IPS DF 19.7 (cell line): ENCODE measurements at regions not wholly inside any gene's neighbourhood (a gene's known extent, or its start where the extent isn't known, plus 50 kb on each side); places are given as distances from the start of the nearest gene placed in this dataset.
"Not testable (repeated sequence)": the region's sequence is repeated elsewhere in the genome, so short reads cannot be mapped to it uniquely, and the experiment has no call there.

ENCODE experiments used
- DNase-seq: peaks from one replicate; pipeline ENCODE4 v3.0.0-alpha.2; 2013; ENCODE audit warnings: low read depth, low spot score

DNA sequence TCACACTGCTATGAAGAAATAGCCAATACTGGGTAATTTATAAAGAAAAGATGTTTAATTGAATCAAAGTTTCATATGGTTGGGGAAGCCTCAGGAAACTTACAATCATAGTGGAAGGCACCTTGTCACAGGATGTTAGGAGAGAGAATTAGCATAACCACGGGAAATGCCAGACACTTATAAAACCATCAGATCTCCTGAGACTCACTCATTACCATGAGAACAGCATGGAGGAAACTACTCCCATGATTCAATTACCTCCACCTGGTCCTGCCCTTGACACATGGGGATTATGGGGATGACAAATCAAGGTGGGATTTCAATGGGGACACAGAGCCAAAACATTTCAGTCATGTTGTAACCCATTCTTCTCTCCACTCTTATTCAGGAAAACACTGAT, 472.9 kb upstream of the FSIP2 start:
- DNase-seq, result no peak

GRCh38 chr2:185268651-185269050, 470.0 kb upstream of the FSIP2 start:
- no peak for DNase-seq

GRCh38 chr2:185274718-185275484, 463.7 kb upstream of the FSIP2 start:
- no peak for DNase-seq

DNA sequence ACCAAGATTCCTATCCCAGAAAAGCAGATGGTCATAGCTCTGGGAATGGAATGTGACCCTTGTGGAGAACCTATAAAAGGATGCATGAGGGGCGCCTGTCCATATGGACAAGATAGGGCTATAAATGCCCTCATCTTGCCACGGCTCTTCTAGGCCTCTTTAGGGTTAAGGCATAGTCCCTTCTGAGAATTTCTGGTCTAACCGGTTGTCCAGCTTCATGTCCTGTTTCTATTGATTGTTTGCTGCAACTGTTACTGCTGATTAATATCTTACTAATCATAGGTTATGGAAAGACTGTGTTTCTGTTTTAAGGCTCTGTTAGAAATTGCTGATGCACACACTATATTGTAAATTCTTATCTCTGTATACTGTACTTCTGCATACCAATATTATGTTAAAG, 462.6 kb upstream of the FSIP2 start:
- DNase-seq, result not testable (repeated sequence)

DNA sequence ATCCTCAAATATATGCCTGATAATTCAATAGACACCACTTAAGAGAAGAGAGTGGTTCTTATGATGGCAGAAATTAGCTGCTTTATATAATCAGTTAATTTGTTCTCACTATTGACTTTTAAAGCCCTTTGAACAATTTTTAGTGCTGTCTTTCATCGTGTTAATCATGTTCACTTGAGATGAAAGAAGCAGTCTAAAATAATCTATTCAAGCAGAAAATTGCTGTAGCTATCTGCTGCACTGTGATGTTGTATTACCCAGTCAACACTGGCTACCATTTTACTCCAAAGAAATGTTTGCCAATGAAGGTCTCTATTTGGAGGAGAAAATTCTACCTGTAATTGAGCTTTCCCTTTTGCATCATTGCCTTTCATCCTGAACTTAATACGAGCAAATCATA, 459.8 kb upstream of the FSIP2 start:
- DNase-seq, result no peak

DNA sequence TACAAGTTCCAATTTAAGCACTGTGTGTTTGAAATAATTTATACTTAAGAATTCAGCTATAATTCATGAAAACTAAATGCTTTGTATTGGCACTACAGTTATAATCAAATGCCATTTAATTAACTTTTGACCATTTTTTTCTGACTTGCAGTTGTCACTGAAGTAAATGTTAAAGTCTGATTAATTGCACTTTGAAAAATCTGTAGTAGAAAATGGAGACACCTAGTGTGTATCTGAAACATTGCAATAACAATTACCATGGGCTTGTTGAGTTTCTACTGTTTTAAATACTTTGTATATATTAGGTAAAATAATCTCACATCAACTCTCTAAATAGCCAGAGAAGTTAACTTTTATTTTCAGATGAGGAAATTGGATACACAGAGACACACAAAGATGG, 458.6 kb upstream of the FSIP2 start:
- DNase-seq, result no peak

DNA sequence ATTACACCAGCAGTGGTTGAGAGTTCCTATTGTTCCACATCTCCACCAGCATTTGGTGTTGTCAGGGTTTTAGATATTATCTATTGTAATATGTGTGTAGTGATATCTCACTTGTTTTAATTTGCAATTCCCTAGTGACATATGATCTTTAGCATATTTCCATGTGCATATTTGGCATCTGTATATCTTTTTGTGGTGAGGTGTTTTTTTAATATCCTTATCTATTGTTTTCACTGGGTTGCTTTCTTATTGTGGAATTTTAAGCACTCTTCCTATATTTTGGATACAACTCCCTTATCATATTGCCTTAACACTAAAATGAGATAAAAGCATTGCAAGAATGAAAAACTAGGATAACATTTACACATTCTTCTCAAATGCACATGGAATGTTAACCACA, 453.9 kb upstream of the FSIP2 start:
- no peak for DNase-seq

DNA sequence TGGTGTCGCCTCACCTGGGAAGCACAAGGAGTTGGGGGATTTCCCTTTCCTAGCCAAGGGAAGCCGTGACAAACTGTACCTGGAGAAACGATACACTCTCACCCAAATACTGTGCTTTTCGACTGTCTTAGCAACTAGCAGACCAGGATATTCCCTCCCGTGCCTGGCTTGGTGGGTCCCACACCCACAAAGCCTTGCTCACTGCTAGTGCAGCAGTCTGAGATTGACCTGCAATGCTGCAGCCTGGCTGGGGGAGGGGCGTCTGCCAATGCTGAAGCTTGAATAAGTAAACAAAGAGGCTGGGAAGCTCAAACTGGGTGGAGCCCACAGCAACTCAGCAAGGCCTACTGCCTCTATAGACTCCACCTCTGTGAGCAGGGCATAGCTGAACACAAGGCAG, 448.6 kb upstream of the FSIP2 start:
- DNase-seq, result peak; percentile 28

DNA sequence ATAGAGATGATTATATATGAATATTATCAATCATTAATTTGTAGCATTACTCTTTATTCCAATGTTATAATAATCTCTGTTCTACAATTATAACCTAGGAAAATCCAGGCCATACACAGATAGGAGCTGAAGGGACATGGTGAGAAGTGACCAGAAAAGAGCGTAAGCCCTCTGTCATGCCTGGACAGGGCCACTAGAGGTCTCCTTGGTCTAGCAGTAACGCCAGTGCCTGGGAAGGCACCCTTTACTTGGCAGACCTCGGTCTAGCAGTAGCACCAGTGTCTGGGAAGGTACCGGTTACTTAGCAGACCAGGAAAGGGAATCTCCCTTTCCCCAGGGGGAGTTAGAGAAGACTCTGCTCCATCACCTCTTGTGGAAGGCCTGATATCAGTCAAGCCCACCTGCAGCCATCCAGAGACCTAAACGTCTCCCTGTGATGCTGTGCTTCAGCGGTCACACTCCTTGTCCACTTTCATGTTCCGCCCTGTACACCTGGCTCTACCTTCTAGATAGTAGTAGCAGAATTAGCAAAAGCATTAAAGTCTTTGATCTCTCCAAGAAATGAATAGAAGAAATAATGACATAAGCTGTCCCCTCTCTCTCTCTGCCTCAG, 447.5 kb upstream of the FSIP2 start:
- peak; percentile 69 for DNase-seq

GRCh38 chr2:185299867-185300266, 438.7 kb upstream of the FSIP2 start:
- no peak for DNase-seq

GRCh38 chr2:185306119-185306518, 432.5 kb upstream of the FSIP2 start:
- no peak for DNase-seq

DNA sequence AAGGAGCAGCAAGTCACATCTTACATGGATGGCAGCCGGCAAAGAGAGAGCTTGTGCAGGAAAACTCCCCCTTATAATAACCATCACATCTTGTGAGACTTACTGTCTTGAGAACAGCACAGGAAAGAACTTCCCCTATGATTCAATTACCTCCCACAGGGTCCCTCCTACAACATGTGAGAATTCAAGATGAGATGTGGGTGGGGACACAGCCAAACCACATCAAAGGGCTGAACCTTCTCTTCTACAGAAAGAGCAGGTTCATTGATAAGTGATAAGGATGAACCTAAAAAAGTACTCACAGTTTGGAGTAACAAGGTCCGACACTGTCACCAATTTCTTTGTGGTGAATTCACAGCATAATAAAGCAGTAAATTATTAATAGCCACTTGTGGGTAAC, 422.2 kb upstream of the FSIP2 start:
- no peak for DNase-seq

- peak; percentile 9 for DNase-seq
Observed at GRCh38 chr2:185318271-185318724, 420.3 kb upstream of the FSIP2 start.

DNA sequence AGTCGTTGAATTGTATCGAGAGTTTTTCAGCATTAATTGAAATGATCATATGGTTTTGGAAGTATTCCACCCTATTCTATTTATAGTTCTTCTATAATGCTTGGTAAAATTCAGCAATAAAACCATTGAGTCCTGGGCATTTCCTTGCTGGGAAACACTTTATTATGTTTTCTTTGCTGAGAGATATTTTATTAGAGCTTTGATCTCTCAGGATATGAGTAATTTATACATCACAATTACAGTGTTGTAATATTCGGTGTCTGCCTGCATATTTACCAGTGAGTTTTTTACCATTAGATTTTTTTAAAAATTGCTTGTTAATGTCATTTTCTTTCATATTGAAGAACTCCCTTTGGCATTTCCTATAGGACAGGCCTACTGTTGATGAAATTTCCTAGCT, 402.7 kb upstream of the FSIP2 start:
- DNase-seq, result no peak

DNA sequence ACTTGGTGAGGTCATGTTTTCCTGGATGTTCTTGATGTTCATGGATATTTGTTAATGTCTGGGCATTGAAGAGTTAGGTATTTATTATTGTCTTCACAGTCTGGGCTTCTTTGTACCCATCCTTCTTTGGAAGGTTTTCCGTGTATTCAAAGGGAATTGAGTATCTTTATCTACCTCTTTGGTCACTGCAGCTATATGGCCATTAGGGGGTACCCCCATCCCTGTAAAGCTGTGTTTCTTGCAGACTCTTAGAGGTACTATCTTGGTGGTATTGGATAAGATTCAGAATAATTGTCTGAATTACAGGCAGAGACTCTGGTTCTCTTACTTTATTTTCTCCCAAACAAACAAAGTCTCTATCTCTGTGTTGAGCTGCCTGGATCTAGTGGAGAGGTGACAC, 401.6 kb upstream of the FSIP2 start:
- DNase-seq, result no peak

DNA sequence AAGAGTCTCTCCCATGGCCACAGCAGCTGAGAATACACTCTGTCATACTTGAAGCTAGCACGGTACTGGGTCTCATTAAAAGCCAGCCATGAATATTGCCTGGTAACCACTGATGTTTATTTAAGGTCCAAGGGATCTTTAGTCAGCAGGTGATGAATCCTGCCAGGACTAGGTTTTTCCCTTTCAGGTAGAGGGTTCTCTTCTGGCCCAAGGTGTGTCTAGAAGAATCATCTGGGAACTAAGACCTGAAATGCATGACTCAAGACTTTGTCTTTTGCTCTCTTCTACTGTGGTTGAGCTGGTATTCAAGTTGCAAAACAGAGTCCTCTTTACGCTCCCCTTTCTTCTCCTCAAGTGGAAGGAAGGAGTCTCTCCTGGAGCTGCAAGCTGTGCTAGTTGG, 400.5 kb upstream of the FSIP2 start:
- no peak for DNase-seq

DNA sequence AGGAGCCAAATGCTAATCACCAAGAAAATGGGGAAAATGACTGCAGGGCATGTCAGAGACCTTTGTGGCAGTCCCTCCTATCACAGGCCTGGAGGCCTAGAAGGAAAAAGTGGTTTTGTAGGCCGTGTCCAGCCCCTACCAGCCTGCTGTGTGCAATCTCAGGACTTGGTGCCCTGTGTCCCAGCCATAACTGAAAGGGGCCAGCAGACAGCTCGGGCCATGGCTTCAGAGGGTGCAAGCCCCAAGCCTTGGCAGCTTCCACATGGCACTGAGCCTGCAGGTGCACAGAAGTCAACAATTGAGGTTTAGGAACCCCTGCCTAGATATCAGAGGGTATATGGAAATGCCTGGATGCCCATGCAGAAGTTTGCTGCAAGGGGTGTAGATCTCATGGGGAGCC, 391.2 kb upstream of the FSIP2 start:
- DNase-seq, result no peak

GRCh38 chr2:185360776-185361175, 377.8 kb upstream of the FSIP2 start:
- DNase-seq, result no peak

DNA sequence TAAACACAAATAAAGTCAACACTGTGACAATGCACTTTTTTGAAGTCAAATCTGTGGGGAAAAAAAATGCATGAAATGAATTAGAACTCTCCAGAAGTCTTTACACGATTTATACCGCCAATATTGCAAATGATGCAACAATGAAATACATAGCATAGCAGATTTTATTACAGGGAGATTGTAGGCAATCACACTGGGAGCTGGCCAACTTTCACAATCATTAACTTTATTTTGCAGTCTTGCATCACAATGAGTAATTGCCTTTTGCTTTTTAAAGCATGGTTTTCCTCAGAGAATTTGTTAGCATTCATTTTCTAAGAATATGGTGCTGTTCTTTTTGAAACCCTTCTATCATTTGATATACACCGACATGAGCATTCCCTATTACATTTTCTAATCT, 366.4 kb upstream of the FSIP2 start:
- no peak for DNase-seq

- no peak for DNase-seq
Observed at GRCh38 chr2:185373229-185373628, 365.4 kb upstream of the FSIP2 start.

DNA sequence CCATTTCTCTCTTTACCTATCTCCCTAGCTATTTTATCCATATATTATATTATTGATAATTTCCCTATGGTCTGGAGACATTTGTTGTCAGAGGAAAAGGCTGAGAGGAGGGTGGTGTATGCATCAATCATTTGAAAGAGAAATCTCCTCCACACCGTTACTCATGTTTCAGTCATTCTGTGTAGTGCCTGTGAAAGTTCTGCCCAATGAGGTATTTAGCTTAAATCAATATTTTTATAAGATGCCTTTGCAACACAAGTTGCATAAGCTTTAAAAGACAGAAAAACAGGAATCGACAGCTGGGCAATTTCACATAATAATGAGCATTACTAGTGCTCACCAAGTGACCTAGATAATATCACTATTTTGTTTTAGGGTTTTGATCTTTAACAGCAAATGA, 363.7 kb upstream of the FSIP2 start:
- no peak for DNase-seq

DNA sequence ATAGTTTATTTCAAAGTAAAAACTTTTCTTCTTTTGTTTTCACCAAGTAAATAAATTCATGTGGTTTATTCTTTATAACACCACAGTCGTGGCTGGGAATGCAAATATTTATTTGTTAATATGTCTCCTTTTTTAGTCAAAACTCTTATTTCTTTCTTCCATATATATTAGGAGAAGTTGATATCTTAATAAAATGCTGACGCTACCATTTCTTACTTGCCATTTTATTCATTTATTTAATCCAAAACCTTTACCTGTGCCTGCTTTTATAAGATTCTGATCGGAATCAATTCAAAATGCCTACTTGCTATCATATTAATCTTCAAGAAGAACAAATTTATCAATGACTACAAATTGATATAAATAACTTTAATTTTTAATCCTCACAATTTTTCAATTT, 362.9 kb upstream of the FSIP2 start:
- no peak for DNase-seq

DNA sequence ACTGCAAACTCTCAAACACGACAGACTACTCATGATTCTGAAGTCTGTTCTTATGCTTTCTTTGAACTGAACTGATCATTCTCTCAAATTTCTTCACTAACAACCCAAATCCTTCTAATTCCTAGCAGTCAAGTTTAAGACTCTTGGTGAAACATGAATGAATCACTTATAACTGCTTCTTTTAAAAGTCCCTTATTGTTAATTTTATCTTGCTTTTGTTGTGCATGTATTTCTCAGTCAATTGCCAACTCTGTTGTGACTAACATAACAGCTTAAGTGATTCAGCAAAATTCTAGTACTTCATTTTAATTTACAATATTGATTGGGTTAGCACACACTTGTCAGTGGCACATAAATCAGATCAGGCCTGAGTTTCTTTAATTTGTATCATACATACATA, 357.0 kb upstream of the FSIP2 start:
- DNase-seq, result no peak
